Lung microvascular endothelial cell (primary cell): ENCODE measurements at regions not wholly inside any gene's neighbourhood (a gene's known extent, or its start where the extent isn't known, plus 50 kb on each side); places are given as distances from the start of the nearest gene placed in this dataset.
"Not testable (repeated sequence)": the region's sequence is repeated elsewhere in the genome, so short reads cannot be mapped to it uniquely, and the experiment has no call there.

ENCODE experiments used
- DNase-seq, 2 donors: peaks; one replicate each; pipeline versions ENCODE4 v3.0.0 to v3.0.0-alpha.2; 2010; ENCODE audit warnings: low read depth in 2 of 2

- DNase-seq: peak in 1 of 2 donors; percentile 23
These were observed 114.3 kb downstream of the SPP2 start for GRCh38 chr2:234164493-234165413.

- DNase-seq: no peak
These were observed 113.1 kb downstream of the SPP2 start for GRCh38 chr2:234163510-234164045.

- DNase-seq: no peak
These were observed 112.4 kb downstream of the SPP2 start for GRCh38 chr2:234162861-234163260.

- DNase-seq: no peak
These were observed 111.4 kb downstream of the SPP2 start for GRCh38 chr2:234161932-234162331.

DNA sequence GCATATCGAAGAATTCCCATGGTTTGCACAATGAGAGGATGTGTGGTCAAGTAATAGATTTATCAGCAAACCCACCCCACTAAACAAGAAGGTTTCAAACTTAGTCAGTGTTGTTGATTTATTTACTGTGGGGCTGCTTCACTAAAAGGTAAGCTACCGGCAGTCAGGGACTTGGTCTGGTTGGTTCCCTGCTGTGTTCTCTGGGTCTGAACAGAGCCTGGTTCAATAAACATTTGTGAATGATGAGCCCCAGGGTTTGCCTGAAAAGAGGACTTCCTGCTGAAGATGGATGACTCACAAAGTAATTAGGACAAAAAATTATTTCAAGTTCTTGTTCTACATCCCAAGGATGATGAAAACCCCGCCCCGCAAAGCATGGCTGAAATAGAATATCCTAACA is 108.3 kb downstream of the SPP2 start:
- peak in 1 of 2 donors; percentile 42 for DNase-seq

GRCh38 chr2:234157817-234158588 is 107.5 kb downstream of the SPP2 start:
- DNase-seq: no peak

DNA sequence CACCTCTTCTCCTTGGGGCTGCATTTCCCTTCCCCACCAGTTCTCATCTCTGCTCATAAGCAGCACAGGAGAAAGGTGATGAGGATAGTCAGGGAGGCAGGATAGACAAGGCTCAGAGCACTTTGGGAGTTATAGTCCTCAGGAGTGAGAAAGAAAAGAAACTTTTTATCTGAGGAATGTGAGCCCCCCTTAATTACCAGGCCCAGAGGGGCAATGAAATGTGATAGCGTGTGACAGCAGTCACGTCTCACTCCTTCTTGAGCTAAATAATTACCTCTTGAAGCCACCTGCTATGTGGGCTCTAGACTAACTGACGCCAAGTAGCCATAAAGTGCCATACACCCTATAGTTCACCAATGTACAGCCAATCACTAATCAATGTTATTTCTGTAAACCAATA is 105.8 kb downstream of the SPP2 start:
- DNase-seq: no peak

- not testable (repeated sequence) for DNase-seq
These were observed 102.3 kb downstream of the SPP2 start for GRCh38 chr2:234152835-234153234.

- DNase-seq: no peak
These were observed 96.9 kb downstream of the SPP2 start for GRCh38 chr2:234147335-234147861.

DNA sequence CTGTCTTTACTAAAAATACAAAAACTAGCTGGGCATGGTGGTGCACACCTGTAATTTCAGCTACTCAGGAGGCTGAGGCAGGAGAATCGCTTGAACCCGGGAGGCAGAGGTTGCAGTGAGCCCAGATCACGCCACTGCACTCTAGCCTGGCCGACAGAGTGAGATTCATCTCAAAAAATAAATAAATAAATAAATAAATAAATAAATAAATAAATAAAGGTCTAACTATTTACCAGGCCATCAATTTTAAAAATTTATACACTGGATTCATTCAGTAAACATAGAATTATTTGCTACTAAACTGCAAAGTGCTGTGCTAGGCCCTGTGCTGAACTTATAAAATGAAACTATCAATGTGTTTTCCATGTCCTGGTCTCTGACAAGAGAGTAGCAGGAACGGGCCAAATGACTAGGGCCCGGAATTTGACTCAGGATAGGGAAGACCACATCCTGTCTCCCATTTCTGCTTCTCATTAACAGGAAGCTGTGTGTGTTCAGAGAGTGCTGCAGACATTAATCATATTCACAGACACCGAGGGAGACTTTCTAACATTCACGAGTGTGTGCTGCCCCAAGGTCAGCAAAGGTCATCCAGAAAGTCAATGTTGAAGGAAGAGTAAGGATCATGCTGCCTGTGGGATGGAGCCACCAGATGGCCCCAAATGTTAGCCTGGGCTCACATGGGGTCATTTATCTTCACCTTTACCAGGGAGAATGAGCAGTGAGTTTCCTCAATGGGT is 95.8 kb downstream of the SPP2 start:
- DNase-seq: peak; percentile 80 to 97

- no peak for DNase-seq
These were observed 95.0 kb downstream of the SPP2 start for GRCh38 chr2:234145511-234145910.

DNA sequence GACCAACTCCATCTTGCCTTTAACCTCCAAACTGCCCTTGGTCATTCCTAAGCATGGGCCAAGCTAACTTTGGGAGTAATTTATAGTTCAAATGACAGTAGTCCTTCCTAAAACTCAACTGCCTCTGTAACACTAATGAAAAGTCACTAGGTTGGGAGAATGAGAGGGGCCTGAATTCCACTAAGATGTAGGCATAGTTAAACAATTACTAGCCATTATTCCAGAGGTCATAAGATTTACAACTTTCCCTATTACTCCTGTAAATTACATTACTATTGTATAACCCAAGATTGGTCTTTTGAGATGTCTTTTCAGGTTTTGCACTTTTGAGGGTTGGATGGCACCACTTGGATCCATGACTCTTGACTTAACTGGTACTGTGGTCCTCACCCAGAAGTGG is 94.6 kb downstream of the SPP2 start:
- DNase-seq: no peak

DNA sequence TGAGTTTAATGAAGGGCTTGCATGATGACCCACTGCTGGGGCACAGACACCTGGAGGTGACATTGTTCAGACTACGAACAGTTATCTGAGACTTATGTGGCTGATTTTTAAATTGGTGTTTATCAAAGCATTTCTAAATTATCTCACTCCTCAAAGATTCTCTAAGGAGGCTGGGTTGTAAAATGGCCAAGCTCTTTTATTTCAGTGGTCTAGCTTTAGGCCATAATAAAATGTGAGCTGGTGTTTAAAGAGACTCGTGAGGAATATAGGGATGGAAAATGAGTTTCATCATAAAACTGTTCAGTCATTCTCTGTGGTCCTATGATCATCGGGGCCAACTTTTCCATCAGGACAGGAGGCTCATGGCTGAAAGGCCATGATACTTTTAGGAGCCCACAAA is 93.4 kb downstream of the SPP2 start:
- no peak for DNase-seq

DNA sequence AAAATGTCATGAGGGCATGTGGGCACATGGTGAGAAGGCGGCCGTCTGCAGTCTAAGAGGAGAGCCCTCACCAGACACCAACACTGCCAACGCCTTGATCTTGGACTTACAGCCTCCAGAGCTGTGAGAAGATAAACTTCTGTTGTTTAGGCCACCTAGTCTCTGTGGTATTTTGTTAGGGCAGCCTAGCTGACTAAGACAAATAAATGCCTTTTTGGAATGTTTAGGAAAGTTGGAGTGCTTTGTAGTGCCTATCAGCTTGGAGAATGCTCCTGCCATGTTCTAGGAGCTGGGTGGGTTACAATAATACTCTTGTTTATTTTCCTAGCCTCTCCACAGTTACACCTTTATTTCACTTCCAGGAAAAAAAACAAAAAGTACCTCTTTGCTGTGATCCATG is 92.0 kb downstream of the SPP2 start:
- DNase-seq: no peak

DNA sequence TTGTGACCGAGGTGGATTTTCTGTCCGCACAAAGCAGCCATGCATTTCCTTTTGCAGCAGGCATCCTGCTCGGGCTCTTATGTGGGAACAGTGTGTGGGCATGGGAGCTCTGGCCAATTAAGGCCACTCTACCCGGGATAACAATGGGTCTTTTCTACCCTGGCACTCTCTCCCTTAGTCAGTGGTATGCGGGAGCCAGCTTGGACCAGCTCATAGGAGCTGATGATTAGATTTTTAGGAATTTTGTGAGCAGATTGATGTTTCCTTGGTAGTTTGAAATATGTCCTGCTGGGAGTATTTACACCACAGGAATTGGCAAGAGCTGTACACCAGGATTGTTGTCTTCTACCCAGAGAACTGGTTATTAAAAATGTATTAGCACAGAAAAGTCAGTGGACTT is 89.3 kb downstream of the SPP2 start:
- DNase-seq: no peak

GRCh38 chr2:234138836-234139235 is 88.3 kb downstream of the SPP2 start:
- DNase-seq: no peak

DNA sequence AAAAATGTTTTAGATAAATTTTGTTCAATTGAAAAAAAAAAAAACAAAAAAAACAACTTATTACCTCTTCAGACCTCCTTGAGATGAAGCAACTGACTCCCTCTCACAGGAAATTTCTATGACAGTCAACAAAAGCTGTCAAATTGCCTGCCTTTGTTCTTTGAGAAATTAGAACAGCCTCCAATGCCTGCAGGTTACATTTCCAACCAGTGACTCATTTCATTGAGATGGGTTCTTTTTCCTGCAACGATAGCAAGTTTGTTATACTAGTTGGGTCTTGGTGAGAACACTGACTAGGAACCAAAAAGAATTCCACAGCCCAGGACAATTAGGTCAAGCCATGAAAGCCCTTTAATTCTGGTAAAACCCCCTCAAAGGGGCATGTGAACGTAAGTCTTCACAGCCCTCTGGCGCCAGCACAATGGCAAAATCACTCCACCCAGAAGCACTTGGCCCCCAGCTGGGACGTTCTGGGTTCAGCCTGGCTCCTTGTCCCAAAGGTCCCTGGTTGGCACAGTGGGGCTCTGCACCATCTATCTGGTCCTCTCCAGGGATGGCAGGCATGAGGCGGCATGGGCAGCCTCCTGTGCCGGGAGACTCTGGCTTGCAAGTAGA is 87.0 kb downstream of the SPP2 start:
- peak in 1 of 2 donors; percentile 89 for DNase-seq

DNA sequence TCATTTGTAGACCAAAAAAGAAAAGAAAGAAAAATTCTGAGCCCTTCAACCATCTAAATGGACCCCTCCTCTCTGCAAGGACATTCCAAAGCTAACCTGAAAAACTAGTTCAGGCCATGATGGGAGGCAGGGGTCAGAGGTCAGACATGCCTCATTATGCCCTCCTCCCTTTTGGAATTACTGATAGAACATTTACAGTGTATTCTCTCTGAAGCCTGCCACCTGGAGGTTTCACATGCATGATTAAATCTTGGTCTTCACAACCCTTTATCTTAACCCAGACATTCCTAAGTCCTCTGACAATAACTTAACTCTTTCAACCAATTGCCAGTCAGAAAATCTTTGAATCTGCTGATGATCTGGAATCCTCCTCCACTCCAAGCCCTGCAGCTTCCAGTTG is 86.0 kb downstream of the SPP2 start:
- no peak for DNase-seq

DNA sequence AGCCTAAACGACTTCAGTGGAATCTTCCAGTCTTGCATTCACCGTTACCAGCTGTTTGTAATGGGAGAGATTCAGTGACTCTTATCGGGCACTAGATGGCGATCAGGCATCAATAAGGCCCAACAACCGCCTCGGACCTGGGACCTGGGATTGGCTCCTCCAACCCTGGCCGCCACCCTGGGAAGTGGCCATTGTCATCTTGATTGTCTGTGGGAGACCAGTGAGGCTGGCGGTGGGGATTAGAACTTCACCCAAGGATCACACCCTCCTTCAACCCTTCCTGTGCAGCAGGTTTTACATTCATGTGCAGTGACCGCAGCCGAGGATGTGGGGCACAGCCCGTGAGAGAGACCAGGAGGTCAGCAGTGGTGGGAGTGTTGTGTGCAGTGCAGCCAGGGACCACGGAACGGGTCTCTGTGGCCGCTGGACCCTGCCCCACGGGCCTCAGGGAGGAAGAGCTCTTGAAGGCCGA is 85.3 kb downstream of the SPP2 start:
- DNase-seq: peak; percentile 79 to 85

GRCh38 chr2:234134496-234134895 is 84.0 kb downstream of the SPP2 start:
- no peak for DNase-seq

DNA sequence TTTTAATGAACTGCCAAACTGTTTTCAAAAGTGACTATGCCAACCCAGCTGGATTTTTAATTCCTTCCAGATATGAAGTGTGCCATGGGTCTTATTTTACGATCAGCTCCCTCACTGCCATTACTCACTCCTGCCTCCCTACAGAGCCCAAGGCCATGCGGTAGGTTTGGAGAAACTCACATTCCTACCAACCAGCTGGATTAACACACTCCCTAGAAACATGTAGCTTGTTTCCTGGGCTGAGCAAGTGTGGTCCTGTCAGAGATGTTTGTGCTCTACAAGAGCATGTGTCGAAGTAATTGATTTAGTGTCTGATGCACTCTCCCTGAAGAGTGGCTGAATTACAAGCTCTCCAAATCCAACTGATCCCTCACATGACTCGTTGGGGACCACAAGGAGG is 82.5 kb downstream of the SPP2 start:
- DNase-seq: no peak
